A673 (cell line): ENCODE measurements at regions not wholly inside any gene's neighbourhood (a gene's known extent, or its start where the extent isn't known, plus 50 kb on each side); places are given as distances from the start of the nearest gene placed in this dataset.

ENCODE experiments used
- BruUV-seq: library from RNA; stranded (reverse); fragments of 400-500 nt; replicated peaks from 2 replicates; lab custom pipeline; 2021; lab: Mats Ljungman, UMichigan
- CTCF ChIA-PET: fragments of 300-600 bp; sonication (Branson Sonifier 250); formaldehyde crosslinking; loops from one replicate; lab custom pipeline; 2022; ENCODE audit warnings: antibody characterized with exemption; lab: Charles Lee
- POLR2A ChIA-PET: fragments of 300-600 bp; sonication (Branson Sonifier 250); formaldehyde crosslinking; loops from one replicate; lab custom pipeline; 2022; ENCODE audit warnings: antibody characterized with exemption; ENCODE audit not compliant: low non-redundant PET; lab: Charles Lee
- DNase-seq: peaks from one replicate; pipeline ENCODE4 v3.0.0-alpha.2; 2015; ENCODE audit warnings: low spot score
- H3K27ac ChIP-seq: fragments of 200-600 bp; sonication (generic); 2 replicates; pipeline ENCODE4 v1.5.1; 2016; ENCODE audit warnings: mixed run types, low read depth, mild to moderate bottlenecking, mixed read lengths, antibody characterized with exemption, low read length; ENCODE audit not compliant: poor library complexity, severe bottlenecking
- H3K27me3 ChIP-seq: fragments of 200-600 bp; sonication (generic); replicated peaks from 2 replicates; pipeline ENCODE4 v1.6.1; 2017; ENCODE audit warnings: mixed run types, low read depth, mild to moderate bottlenecking, mixed read lengths, antibody characterized with exemption, low read length; ENCODE audit not compliant: insufficient read depth, poor library complexity
- H3K36me3 ChIP-seq: fragments of 200-600 bp; sonication (generic); 2 replicates; pipeline ENCODE4 v1.6.1; 2016; ENCODE audit warnings: mixed run types, mild to moderate bottlenecking, mixed read lengths, antibody characterized with exemption, low read length; ENCODE audit not compliant: insufficient read depth, poor library complexity, severe bottlenecking
- H3K4me1 ChIP-seq: fragments of 200-600 bp; sonication (generic); 2 replicates; pipeline ENCODE4 v1.6.1; 2017; ENCODE audit warnings: mixed run types, mild to moderate bottlenecking, mixed read lengths, antibody characterized with exemption, low read length; ENCODE audit not compliant: insufficient read depth, poor library complexity, severe bottlenecking
- H3K4me3 ChIP-seq: fragments of 200-600 bp; sonication (generic); 2 replicates; pipeline ENCODE4 v1.5.1; 2016; ENCODE audit warnings: low read depth, mixed run types, mild to moderate bottlenecking, mixed read lengths, low read length; ENCODE audit not compliant: poor library complexity, severe bottlenecking
- H3K9me3 ChIP-seq: fragments of 200-600 bp; sonication (generic); 2 replicates; pipeline ENCODE4 v1.6.1; 2016; ENCODE audit warnings: mixed run types, low read depth, mild to moderate bottlenecking, mixed read lengths, antibody characterized with exemption, low read length; ENCODE audit not compliant: poor library complexity, severe bottlenecking
- EZH2 ChIP-seq: fragments of 200-600 bp; sonication (generic); IDR thresholded peaks from 2 replicates; pipeline ENCODE4 v1.6.1; 2017; ENCODE audit warnings: borderline replicate concordance, low read depth, mild to moderate bottlenecking, mixed read lengths, antibody characterized with exemption, low read length; ENCODE audit not compliant: poor library complexity, severe bottlenecking
- intact Hi-C: fragments of 100-400 bp; cut with micrococcal nuclease; formaldehyde crosslinking; loops from one replicate; pipeline ENCODE4 v1.10.0; 2022; ENCODE audit not compliant: unreplicated experiment
- TF ChIP-seq, protein P1 (sequence below): fragments of 300-800, 200-600 bp; sonication (generic); conservative IDR thresholded peaks from 2 replicates; pipeline ENCODE4 v1.5.1; 2017; ENCODE audit warnings: low read depth, mild to moderate bottlenecking, antibody characterized with exemption, low read length, moderate library complexity, mixed read lengths

DNA sequence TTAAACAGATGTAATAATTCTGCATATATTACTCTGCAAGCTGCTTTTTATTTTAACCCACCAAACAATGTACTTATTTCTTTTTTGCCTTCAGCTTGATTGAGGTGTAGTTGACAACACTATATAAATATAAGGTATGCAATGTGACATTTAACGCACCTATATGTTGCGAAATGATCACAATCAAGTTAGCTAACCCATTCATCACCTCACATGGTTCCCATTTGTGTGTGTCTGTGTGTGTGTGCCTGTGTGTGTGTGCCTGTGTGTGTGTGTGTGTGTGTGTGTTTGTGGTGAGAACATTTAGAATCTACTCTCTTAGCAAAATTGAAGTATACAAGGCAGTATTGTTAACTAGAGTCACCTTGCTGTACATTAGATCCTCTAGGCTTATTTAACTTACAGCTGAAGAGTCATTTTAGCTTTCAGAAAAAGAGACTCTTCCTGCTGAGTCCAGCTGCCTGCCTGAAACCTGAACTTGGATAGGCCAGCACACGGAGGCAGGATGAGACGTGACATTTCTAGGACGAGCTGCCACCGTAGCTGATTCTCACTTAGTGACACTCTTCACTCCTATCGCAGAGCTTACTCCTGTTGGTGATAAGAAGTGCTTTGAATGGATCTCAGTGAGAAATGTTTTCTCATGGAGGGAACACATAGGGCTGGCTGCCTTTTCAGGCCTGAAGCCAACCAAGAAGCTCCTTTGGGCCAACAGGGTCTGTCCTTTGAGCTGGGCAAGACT lies 126.5 kb upstream of the RIPOR2 start:
- Histone ChIP-seq H3K4me1 (peaks cover 6% of the 10 kb centered on the region), H3K36me3 (no peaks in the 10 kb centered on the region), H3K27ac (no peak overlapping the region), H3K27me3 (no peaks in the 10 kb centered on the region), H3K9me3 (no peaks in the 10 kb centered on the region), H3K4me3 (no peak overlapping the region)
- POLR2A ChIA-PET, result no interaction called here
- intact Hi-C loops, result no loop called here
- DNase-seq, result no peak
- TF ChIP-seq EZH2, result no peak
- TF ChIP-seq, protein P1, sequence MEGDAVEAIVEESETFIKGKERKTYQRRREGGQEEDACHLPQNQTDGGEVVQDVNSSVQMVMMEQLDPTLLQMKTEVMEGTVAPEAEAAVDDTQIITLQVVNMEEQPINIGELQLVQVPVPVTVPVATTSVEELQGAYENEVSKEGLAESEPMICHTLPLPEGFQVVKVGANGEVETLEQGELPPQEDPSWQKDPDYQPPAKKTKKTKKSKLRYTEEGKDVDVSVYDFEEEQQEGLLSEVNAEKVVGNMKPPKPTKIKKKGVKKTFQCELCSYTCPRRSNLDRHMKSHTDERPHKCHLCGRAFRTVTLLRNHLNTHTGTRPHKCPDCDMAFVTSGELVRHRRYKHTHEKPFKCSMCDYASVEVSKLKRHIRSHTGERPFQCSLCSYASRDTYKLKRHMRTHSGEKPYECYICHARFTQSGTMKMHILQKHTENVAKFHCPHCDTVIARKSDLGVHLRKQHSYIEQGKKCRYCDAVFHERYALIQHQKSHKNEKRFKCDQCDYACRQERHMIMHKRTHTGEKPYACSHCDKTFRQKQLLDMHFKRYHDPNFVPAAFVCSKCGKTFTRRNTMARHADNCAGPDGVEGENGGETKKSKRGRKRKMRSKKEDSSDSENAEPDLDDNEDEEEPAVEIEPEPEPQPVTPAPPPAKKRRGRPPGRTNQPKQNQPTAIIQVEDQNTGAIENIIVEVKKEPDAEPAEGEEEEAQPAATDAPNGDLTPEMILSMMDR, result no peak
- CTCF ChIA-PET, result no interaction called here
- BruUV-seq, result no TSS peak

DNA sequence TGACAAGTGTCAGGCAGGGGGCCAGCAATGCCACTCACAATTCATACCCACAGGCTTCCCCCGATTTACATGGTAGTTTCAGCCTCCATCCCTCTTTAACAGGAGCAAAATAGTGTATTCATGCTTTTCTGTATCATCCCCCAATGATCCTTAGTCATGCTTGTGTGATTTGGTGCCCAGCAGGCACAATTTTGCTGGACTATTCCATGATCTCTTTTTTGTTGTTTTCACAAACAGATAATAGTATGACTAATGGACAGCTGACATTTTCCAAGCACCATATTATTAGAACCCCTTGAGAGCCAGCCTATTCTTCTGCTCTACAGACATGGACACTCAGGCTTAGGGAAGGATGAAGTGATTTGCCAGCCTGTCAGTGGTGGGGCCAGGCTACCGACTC lies 128.2 kb upstream of the RIPOR2 start:
- no TSS peak for BruUV-seq
- Histone ChIP-seq H3K27ac (no peak overlapping the region), H3K4me1 (no peaks in the 10 kb centered on the region), H3K36me3 (no peaks in the 10 kb centered on the region), H3K4me3 (no peak overlapping the region), H3K9me3 (no peaks in the 10 kb centered on the region), H3K27me3 (no peaks in the 10 kb centered on the region)
- DNase-seq, result no peak
- ChIA-PET POLR2A (no interaction called here), CTCF (interaction anchor here (0.7 kb wide), 1 partner anchor 14 kb away, joined by 3 read pairs; no protein-coding TSS in a partner anchor)
- TF ChIP-seq, protein P1, result no peak
- TF ChIP-seq EZH2, result no peak
- intact Hi-C loops, result no loop called here

DNA sequence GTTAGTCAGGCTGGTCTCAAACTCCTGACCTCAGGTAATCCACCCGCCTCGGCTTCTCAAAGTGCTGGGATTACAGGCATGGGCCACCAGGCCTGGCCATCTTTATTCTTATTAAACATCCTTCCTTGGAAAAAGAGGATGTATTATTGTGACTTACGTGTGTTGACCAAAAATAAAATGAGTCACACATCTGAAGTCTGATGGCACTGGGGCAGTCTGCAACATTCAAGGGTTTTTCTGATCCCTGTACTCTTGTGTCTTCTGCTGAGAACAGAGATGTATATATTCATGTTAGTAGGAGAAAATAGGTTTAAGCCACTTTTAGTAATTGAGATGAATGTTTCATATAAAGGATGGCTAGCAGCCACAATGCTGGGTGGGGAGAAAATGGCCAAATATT lies 129.9 kb upstream of the RIPOR2 start:
- CTCF ChIA-PET, result no interaction called here
- BruUV-seq, result no TSS peak

More for the DNA sequence above, 129.9 kb upstream of the RIPOR2 start:
- POLR2A ChIA-PET, result no interaction called here
- intact Hi-C loops, result no loop called here
- Histone ChIP-seq H3K36me3 (no peaks in the 10 kb centered on the region), H3K27me3 (no peaks in the 10 kb centered on the region), H3K4me3 (no peak overlapping the region), H3K9me3 (no peaks in the 10 kb centered on the region), H3K4me1 (no peaks in the 10 kb centered on the region), H3K27ac (no peak overlapping the region)
- no peak for DNase-seq
- TF ChIP-seq EZH2, result no peak
- TF ChIP-seq, protein P1, result no peak
